GM21717 (cell line): ENCODE measurements at regions not wholly inside any gene's neighbourhood (a gene's known extent, or its start where the extent isn't known, plus 50 kb on each side); places are given as distances from the start of the nearest gene placed in this dataset.
A peak's percentile ranks its signal among the peaks of the same experiment; 100 is the strongest.
"Not testable (repeated sequence)": the region's sequence is repeated elsewhere in the genome, so short reads cannot be mapped to it uniquely, and the experiment has no call there.

Experiments used
- ATAC-seq: cut with Tn5 transposase; IDR thresholded peaks from one replicate; pipeline ENCODE4 v1.9.1; 2021; ENCODE audit warnings: mild to moderate bottlenecking, moderate library complexity; ENCODE audit not compliant: unreplicated experiment

DNA sequence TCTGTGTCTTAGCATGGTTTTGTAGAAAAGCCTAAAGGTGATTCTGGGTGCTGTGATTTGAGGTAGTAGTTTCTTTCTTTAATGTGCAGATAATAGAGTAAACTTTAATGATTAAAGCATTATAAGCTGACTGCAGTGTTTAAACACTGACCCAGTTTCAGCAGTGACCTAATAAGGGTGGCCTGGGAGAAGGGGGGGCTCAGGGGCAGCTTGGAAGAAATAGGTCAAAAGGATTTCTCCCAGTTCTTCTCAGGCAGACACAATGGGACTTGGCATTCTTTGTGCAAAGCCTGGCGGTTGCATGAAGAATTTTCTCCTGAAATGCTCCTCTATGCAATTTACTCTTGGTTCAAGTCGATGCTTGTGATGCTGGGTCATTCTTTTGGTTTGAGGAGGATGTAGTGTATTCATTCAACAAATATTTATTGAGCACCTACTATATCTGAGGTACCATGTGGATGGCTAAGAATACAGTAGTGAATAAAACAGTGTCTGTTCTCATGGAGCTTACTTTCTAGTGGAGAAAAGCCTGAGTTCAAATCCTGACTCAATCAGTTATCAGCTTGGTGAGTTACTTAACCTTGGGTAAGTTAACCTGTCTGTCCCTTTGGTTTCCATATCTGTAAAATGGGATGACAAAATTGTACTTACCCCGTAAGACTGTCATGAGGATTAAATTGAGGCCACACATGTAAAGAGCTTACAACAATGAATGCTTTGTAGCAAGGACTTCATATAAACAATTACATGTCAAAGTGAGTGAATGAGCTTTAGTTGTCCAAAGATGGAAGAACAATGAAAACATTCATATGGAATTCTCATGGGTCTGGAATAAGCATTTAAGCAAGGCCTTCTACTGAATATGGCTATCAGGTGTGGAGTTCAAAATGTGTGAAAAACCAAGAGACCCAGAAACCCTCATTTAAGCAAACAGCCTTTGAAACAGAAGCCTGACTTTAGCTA is 210.2 kb downstream of the KCNRG start:
- ATAC-seq, result no peak

DNA sequence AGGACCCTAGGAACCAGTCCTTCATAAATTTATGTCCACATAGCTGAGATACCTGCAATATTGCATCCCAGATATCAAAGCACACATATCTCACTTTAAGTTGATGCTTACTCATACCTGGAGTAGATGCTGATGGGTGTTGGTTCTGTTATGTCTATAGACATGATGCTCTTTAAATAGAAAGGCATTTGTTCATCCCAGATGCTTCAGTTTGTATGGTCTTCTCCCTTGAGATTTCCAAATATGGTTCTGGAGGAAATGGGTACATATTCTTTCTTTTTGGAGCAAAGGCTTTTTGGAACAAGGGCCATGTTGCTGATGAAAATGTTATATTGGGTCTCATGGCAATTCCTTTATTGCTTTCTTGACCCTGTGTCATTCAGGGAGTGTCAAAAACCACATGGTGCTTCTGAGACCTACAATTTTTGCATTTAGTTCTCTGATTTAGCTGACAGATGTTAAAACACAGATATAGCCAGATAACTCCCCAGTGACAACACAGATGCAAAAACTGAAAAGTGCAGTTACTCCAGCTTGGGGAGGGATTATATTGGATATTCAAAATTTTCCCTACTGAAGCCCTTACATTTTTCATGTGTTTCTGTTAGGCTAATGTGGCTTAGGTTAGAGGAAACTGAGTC is 211.4 kb downstream of the KCNRG start:
- peak; percentile 50 for ATAC-seq

DNA sequence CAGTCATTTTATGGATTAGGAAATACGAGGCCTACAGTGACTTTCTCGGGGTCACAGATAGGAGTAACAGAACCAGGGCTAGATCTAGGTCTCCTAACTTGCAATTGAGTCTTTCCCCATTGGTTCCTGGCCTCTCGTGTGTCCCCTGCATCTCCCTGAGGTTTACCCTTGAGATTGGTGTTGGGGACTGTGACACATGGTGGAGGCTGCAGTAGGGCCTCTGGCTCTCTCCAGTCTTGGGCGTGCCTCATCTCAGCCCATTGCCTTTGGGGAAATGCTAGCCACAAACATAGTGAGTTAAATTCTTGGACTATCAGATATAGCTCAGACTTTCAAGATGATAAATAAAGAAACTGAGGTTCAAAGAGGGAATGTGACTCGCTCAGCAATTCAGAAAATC is 212.1 kb downstream of the KCNRG start:
- ATAC-seq, result no peak

DNA sequence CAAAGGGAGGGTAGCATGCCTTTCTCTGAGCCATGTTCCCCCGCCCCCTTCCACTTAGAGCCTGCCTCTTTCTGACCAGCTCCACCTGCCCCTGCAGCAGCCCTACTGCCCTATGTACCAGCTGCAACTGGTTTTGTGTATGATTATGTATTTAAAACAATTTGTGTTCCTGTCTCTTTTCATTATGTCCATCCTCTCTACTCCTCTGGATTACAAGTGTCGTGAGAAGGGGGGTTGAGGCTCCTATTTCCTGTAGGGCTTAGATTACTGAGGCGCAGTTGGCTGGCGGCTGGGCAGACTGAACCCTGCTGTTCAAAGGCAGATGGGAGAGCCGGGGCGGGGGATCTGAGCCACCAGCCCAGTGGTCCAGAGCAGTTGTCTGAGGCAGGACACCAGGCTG is 213.3 kb downstream of the KCNRG start:
- ATAC-seq, result no peak

- no peak for ATAC-seq
Measured at GRCh38 chr13:50229960-50230661, 214.9 kb downstream of the KCNRG start.

GRCh38 chr13:50230662-50230978 is 215.4 kb downstream of the KCNRG start:
- no peak for ATAC-seq

GRCh38 chr13:50233574-50233973 is 218.3 kb downstream of the KCNRG start:
- not testable (repeated sequence) for ATAC-seq

- ATAC-seq, result no peak
Measured at GRCh38 chr13:50235604-50236342, 220.5 kb downstream of the KCNRG start.

GRCh38 chr13:50236898-50237318 is 221.7 kb downstream of the KCNRG start:
- ATAC-seq, result peak; percentile 89

- ATAC-seq, result no peak
Measured at GRCh38 chr13:50238922-50239321, 223.7 kb downstream of the KCNRG start.

- no peak for ATAC-seq
Measured at GRCh38 chr13:50241479-50241878, 226.2 kb downstream of the KCNRG start.

- ATAC-seq, result no peak
Measured at GRCh38 chr13:50243931-50244330, 228.7 kb downstream of the KCNRG start.

GRCh38 chr13:50244355-50244712 is 229.1 kb downstream of the KCNRG start:
- ATAC-seq, result no peak

- ATAC-seq, result peak; percentile 89
Measured at GRCh38 chr13:50244713-50245574, 229.7 kb downstream of the KCNRG start.

DNA sequence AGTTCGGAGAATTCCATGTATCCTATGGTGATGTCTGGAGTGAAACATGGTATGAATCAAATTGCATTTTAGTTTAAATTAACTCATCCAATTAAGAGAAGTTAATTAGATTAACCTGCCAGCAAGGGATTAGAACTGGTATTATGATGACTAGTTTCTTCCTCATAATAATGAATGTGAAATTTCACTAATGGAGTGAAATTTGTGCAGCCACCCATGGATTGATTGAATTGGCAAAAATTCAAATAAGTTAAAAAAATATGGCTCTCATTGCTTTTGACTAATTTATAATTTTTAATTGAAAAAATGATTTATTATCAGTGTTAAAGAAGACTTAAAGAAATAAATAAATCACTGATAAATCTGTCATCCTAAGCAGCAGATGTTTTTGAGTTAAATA is 232.0 kb downstream of the KCNRG start:
- no peak for ATAC-seq

DNA sequence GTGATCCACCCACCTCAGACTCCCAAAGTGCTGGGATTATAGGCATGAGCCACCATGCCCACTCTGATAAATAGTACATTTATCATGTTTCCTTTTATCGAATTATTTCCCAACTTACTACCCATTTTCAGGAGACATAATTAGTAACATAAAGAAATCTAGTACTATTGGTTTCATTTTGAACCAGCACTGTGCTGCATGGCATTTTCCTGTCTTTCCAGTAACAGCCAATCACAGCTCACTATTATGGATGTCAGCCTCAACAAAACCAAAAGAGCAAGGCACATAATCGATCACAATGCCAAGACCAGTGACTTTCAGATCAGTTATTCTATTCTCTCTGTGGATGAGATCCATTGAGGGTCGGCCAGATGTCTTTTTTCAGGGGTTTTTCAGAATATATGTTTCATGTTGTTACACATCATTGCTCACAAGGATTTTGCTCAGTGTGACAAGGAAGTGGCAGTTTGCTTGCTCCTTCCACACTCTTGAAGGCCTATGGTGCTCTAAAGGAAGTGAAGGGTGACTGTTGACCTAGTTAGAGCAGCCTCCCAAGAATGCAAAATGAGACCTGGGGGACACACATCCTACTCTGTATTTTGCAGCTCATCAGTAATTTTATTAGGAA is 233.4 kb downstream of the KCNRG start:
- ATAC-seq, result no peak

DNA sequence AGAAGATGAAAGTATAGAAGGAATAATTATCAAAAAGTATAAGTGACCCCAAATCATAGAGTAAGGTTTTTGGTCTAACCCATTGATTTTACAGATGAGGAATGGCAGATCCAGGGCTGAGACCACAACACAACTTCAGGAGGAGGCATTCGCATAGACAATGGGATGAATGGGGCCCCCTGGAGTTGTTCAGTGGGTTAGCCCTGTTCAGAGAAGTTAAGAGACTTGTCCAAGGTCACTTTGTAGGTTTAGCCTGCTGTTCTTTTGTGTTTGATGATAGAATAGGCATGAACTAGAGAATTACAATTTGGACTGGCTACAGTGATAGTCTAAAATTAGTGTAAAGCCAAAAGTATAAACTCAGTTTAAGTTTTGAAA is 233.9 kb downstream of the KCNRG start:
- no peak for ATAC-seq

GRCh38 chr13:50250401-50250800 is 235.2 kb downstream of the KCNRG start:
- ATAC-seq, result no peak

- no peak for ATAC-seq
Measured at GRCh38 chr13:50255639-50256038, 240.4 kb downstream of the KCNRG start.
